Mononuclear cell (primary cell): ENCODE measurements at regions not wholly inside any gene's neighbourhood (a gene's known extent, or its start where the extent isn't known, plus 50 kb on each side); places are given as distances from the start of the nearest gene placed in this dataset.

ENCODE experiments used
- H3K27me3 ChIP-seq: 2 replicates; pipeline ENCODE4 v1.6.0; 2011; ENCODE audit warnings: low read length, control low read depth; ENCODE audit not compliant: insufficient read depth
- H3K4me1 ChIP-seq: 2 replicates; pipeline ENCODE4 v1.5.1; 2011; ENCODE audit warnings: mild to moderate bottlenecking, low read length, control low read depth; ENCODE audit not compliant: insufficient read depth
- H3K4me3 ChIP-seq: 2 replicates; pipeline ENCODE4 v1.5.1; 2011; ENCODE audit warnings: mild to moderate bottlenecking, low read length, moderate library complexity
- H3K9me3 ChIP-seq: 2 replicates; pipeline ENCODE4 v1.5.1; 2011; ENCODE audit warnings: low read depth, mild to moderate bottlenecking, control low read depth, low read length

DNA sequence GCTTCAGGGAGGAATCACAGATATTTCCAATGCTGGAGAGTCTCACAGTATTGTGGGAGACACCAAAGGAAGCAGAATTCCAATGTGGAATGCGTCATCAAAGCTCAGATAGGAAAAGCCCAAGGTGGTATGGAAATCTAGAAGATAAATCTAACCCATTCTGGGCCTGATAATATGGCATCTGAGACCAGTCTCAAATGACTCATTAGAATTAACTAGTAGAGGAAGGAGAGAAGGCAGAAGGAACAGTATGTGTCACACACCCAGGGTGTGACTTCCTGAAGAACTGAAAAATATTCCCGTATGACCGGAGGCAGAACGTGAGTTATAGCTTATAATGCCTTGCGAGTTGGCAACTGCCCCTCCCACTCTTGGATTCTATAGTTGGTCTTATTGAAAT lies 499.2 kb downstream of the PLPP3 start:
- H3K4me1 ChIP-seq = no peaks in the 10 kb centered on the region
- no peak overlapping the region for H3K4me3 ChIP-seq
- H3K27me3 ChIP-seq = no peaks in the 10 kb centered on the region
- H3K9me3 ChIP-seq = no peaks in the 10 kb centered on the region

DNA sequence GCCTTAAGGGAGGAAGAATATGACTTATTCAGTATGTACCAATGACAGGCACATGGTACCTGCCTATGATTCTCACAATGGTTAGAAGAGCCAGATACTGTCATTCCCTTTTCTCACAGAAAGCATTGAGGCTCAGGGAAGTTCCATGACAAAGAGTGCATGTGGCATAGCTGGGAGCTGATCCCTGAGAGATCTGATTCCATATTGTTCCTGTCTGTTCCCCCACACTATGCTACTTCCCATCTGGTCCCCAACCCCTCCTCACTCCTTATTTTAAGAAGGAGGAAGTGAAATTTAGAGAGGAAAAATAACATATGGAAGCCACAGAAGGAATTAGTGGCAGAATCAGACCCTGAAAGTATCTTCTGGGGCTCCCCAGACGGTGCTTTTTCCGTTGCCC lies 500.0 kb downstream of the PLPP3 start:
- no peak overlapping the region for H3K4me3 ChIP-seq
- H3K27me3 ChIP-seq = no peaks in the 10 kb centered on the region
- no peaks in the 10 kb centered on the region for H3K4me1 ChIP-seq
- H3K9me3 ChIP-seq = no peaks in the 10 kb centered on the region

- Histone ChIP-seq H3K4me3 (no peak overlapping the region), H3K9me3 (no peaks in the 10 kb centered on the region), H3K27me3 (no peaks in the 10 kb centered on the region), H3K4me1 (no peaks in the 10 kb centered on the region)
These were observed 502.2 kb downstream of the PLPP3 start for GRCh38 chr1:56077206-56077605.

DNA sequence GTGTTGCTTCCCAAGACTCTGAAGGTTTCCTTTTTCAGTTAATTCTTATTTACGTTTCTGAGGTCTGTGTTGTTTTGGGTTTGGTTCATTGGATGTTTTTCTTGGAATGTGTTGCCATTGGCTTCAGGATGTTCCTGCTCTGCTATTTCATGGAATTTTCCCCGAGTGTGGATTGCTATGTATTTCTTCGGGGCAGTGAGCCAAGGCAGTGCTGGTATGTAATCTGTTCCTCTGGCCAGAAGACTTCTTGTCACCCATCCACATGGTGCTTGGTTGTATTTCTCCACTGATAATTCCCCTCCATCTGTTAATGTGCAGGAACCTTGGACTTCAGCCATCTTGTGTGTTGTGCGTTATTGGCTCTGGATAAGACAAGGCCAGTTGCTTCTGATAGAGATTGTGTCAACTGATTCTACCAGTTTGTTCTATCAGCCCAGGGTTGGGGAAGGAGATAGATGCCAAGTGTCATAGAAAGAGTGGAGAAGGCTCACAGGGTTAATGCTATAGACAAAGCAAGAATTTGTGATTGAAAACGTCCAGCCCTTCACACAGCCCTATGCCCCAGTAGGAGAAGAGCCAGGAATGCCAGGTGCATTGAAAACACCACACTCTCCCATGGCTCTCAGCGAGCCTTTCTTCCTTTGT lies 505.2 kb downstream of the PLPP3 start:
- H3K4me1 ChIP-seq = no peaks in the 10 kb centered on the region

DNA sequence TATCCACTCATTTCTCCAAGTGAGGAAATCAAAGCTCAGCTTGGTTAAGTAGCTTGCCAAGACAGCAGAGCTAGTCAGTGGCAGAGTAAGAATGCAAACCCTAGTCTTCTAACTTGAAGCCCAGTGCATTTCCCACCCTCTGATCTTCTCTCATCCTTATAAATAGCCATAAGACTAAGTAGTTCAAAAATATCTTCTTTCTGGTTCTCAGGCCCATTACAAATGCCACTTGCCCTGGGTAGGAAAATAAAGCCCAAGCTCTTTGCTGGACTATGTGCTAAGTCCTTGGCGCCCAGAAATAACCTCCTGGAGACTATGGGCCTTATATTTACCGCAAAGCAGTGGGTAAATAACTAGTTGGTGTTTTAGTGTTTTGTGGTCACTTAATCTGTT lies 505.8 kb downstream of the PLPP3 start:
- H3K27me3 ChIP-seq = no peaks in the 10 kb centered on the region
- H3K9me3 ChIP-seq = no peaks in the 10 kb centered on the region
- H3K4me3 ChIP-seq = no peak overlapping the region
- no peaks in the 10 kb centered on the region for H3K4me1 ChIP-seq

More for the DNA sequence above, 505.2 kb downstream of the PLPP3 start:
- Histone ChIP-seq H3K4me3 (no peak overlapping the region), H3K9me3 (no peaks in the 10 kb centered on the region), H3K27me3 (no peaks in the 10 kb centered on the region)

DNA sequence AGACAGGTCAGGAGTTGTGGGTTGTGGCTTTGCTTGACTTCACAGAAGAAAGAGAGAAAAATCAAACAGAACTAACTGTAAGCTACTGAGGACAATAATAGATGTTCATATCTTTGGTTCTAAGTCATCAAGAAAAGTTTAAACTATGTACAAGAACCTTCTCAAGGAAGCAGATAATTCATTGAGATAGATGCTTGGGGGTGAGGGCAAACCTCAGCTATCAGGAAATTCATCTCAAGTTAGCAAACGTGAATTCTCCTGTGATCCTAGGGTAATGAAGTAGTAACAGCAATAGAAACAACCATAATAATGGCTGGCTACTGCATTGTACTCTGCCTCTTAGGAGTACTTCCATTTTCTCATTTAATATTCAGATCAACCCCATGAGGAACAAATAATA lies 506.2 kb downstream of the PLPP3 start:
- Histone ChIP-seq H3K4me3 (no peak overlapping the region), H3K4me1 (no peaks in the 10 kb centered on the region), H3K27me3 (no peaks in the 10 kb centered on the region), H3K9me3 (no peaks in the 10 kb centered on the region)

DNA sequence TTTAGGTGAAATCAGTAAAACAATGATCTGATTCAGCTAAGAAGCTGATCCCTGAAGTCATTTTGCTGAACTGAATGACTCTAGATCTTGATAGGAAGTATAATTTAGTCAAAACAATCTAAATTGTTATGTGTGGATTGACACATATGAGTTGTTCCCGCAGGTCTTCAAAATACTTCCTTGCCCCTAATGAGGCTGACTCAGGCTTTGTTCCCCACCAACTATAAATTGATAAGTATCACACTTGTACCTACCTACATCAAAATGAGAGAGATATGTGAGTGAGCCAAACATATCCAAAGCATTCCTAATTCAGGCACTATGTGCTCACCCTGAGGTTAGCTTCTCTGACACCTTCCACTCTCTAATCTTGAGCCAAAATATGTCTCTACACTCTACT lies 507.1 kb downstream of the PLPP3 start:
- H3K9me3 ChIP-seq = no peaks in the 10 kb centered on the region
- no peak overlapping the region for H3K4me3 ChIP-seq
- H3K27me3 ChIP-seq = no peaks in the 10 kb centered on the region
- H3K4me1 ChIP-seq = no peaks in the 10 kb centered on the region

GRCh38 chr1:56071351-56071750 lies 508.0 kb downstream of the PLPP3 start:
- Histone ChIP-seq H3K27me3 (no peaks in the 10 kb centered on the region), H3K9me3 (no peaks in the 10 kb centered on the region)

DNA sequence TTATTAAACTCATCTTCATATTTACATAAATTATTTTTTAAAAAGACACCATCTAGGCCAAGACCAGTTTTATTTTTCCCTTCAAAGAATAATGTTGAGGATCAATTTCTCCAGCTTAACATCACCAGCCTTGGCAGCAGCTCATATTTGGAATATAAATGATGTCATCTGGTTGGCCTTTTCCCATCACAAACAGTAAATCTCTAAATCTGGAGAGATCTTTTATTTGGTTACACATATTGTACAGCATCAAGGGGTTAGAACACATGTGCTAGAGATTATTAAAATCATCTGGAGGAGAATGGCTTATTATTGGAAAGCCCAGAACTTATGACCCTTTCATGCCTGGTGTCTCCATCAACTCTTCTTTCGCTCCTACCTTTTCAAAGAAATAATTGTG lies 508.8 kb downstream of the PLPP3 start:
- H3K9me3 ChIP-seq = no peaks in the 10 kb centered on the region
- H3K4me3 ChIP-seq = no peak overlapping the region
- H3K27me3 ChIP-seq = no peaks in the 10 kb centered on the region
- no peaks in the 10 kb centered on the region for H3K4me1 ChIP-seq

More at GRCh38 chr1:56071351-56071750, 508.0 kb downstream of the PLPP3 start:
- Histone ChIP-seq H3K4me3 (no peak overlapping the region), H3K4me1 (no peaks in the 10 kb centered on the region)

GRCh38 chr1:56069824-56070223 lies 509.5 kb downstream of the PLPP3 start:
- Histone ChIP-seq H3K9me3 (no peaks in the 10 kb centered on the region), H3K4me3 (no peak overlapping the region), H3K4me1 (no peaks in the 10 kb centered on the region), H3K27me3 (no peaks in the 10 kb centered on the region)

- H3K27me3 ChIP-seq = no peaks in the 10 kb centered on the region
- H3K9me3 ChIP-seq = no peaks in the 10 kb centered on the region
- no peak overlapping the region for H3K4me3 ChIP-seq
- H3K4me1 ChIP-seq = no peaks in the 10 kb centered on the region
These were observed 510.5 kb downstream of the PLPP3 start for GRCh38 chr1:56068908-56069307.

- H3K4me1 ChIP-seq = no peaks in the 10 kb centered on the region
- no peaks in the 10 kb centered on the region for H3K9me3 ChIP-seq
- no peak overlapping the region for H3K4me3 ChIP-seq
- H3K27me3 ChIP-seq = no peaks in the 10 kb centered on the region
These were observed 511.2 kb downstream of the PLPP3 start for GRCh38 chr1:56068210-56068609.

- Histone ChIP-seq H3K4me3 (no peak overlapping the region), H3K4me1 (no peaks in the 10 kb centered on the region), H3K9me3 (no peaks in the 10 kb centered on the region), H3K27me3 (no peaks in the 10 kb centered on the region)
These were observed 513.6 kb downstream of the PLPP3 start for GRCh38 chr1:56065729-56066128.

- H3K27me3 ChIP-seq = no peaks in the 10 kb centered on the region
- no peaks in the 10 kb centered on the region for H3K4me1 ChIP-seq
- H3K9me3 ChIP-seq = no peaks in the 10 kb centered on the region
- H3K4me3 ChIP-seq = no peak overlapping the region
These were observed 514.7 kb downstream of the PLPP3 start for GRCh38 chr1:56064705-56065104.

DNA sequence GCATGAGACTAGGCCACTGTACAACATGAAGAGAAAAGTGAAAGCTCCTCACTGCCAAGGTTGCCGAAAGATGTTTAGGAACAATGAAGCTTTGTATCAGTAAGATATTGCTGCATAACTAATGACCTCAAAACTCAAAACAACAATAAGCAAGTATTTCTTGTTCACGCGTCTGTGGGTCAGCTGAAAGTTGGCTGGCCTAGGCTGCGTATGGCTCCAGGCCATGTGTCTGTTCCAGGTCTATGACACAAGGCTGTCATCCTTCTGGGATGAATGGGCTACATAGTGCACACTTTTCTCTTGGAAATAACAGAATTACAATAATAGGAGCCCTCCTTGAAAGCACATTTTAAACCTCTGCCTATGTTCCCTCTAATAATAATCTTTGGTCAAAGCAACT lies 515.9 kb downstream of the PLPP3 start:
- Histone ChIP-seq H3K4me3 (no peak overlapping the region), H3K4me1 (no peaks in the 10 kb centered on the region), H3K9me3 (no peaks in the 10 kb centered on the region), H3K27me3 (no peaks in the 10 kb centered on the region)

GRCh38 chr1:56062625-56063024 lies 516.7 kb downstream of the PLPP3 start:
- Histone ChIP-seq H3K4me1 (no peaks in the 10 kb centered on the region), H3K27me3 (no peaks in the 10 kb centered on the region), H3K9me3 (no peaks in the 10 kb centered on the region), H3K4me3 (no peak overlapping the region)
